ENCODE measurements at regions not wholly inside any gene's neighbourhood (a gene's known extent, or its start where the extent isn't known, plus 50 kb on each side); places are given as distances from the start of the nearest gene placed in this dataset.

- DNase-seq: no peak
Measured at GRCh38 chr13:24012648-24013047, 115.3 kb upstream of the C1QTNF9B start.

- DNase-seq: no peak
Measured at GRCh38 chr13:24013189-24013588, 115.9 kb upstream of the C1QTNF9B start.

GRCh38 chr13:24016046-24016445, 118.7 kb upstream of the C1QTNF9B start:
- DNase-seq: no peak

GRCh38 chr13:24022568-24022967, 125.3 kb upstream of the C1QTNF9B start:
- DNase-seq: no peak

- no peak for DNase-seq
Measured at GRCh38 chr13:24023073-24023472, 125.8 kb upstream of the C1QTNF9B start.

GRCh38 chr13:24027494-24027893, 130.2 kb upstream of the C1QTNF9B start:
- no peak for DNase-seq

GRCh38 chr13:24032252-24032651, 128.3 kb upstream of the SPATA13 start:
- no peak for DNase-seq

GRCh38 chr13:24032674-24033073, 127.8 kb upstream of the SPATA13 start:
- DNase-seq: no peak

GRCh38 chr13:24033527-24034302, 126.8 kb upstream of the SPATA13 start:
- DNase-seq: no peak

GRCh38 chr13:24035411-24035810, 125.1 kb upstream of the SPATA13 start:
- DNase-seq: no peak

GRCh38 chr13:24036115-24036514, 124.4 kb upstream of the SPATA13 start:
- DNase-seq: no peak

GRCh38 chr13:24038405-24038804, 122.1 kb upstream of the SPATA13 start:
- DNase-seq: no peak

GRCh38 chr13:24038841-24039330, 121.6 kb upstream of the SPATA13 start:
- peak; percentile 42 to 49 for DNase-seq

GRCh38 chr13:24039621-24040475, 120.7 kb upstream of the SPATA13 start:
- no peak for DNase-seq

GRCh38 chr13:24040835-24041234, 119.7 kb upstream of the SPATA13 start:
- DNase-seq: no peak

- DNase-seq: no peak
Measured at GRCh38 chr13:24041651-24042225, 118.8 kb upstream of the SPATA13 start.

GRCh38 chr13:24042710-24043440, 117.6 kb upstream of the SPATA13 start:
- no peak for DNase-seq

- no peak for DNase-seq
Measured at GRCh38 chr13:24043590-24044350, 116.8 kb upstream of the SPATA13 start.

GRCh38 chr13:24045597-24045996, 114.9 kb upstream of the SPATA13 start:
- no peak for DNase-seq

GRCh38 chr13:24050292-24050711, 110.2 kb upstream of the SPATA13 start:
- DNase-seq: no peak

GRCh38 chr13:24050796-24051715, 109.5 kb upstream of the SPATA13 start:
- DNase-seq: no peak

Data from NCI-H526 (cell line).